ENCODE measurements at regions not wholly inside any gene's neighbourhood (a gene's known extent, or its start where the extent isn't known, plus 50 kb on each side); places are given as distances from the start of the nearest gene placed in this dataset.

GRCh38 chr13:107296804-107297203 is 728.9 kb upstream of the ARGLU1 start:
- H3K4me1 ChIP-seq (ENCODE audit: control insufficient read depth, insufficient read depth, low read length) = no peaks in the 10 kb centered on the region
- H3K9me3 ChIP-seq (ENCODE audit: control insufficient read depth, insufficient read depth, low read depth, low read length) = no peaks in the 10 kb centered on the region
- TF ChIP-seq ZNF670 (tag by site-specific recombination; IDR thresholded peaks at IDR 0.05; ENCODE audit: low read depth) = no peak
- TF ChIP-seq ZNF175 (tag by site-specific recombination; IDR thresholded peaks at IDR 0.05) = no peak
- no peak for TF ChIP-seq ZNF624 (tag by site-specific recombination; IDR thresholded peaks at IDR 0.05)
- no peak for TF ChIP-seq ZNF335 (tag by site-specific recombination; conservative IDR thresholded peaks at IDR 0.05)
- TF ChIP-seq GLIS2 (tag by site-specific recombination; IDR thresholded peaks at IDR 0.05) = no peak
- TF ChIP-seq BCL6B (tag by site-specific recombination; IDR thresholded peaks at IDR 0.05) = no peak
- TF ChIP-seq ZNF16 (tag by site-specific recombination; IDR thresholded peaks at IDR 0.05; ENCODE audit: low read depth) = no peak
- no peak for TF ChIP-seq WT1 (tag by site-specific recombination; IDR thresholded peaks at IDR 0.05)
- H3K36me3 ChIP-seq (ENCODE audit: control insufficient read depth in 2 of 2, insufficient read depth in 1 of 2, low read length in 2 of 2) = no peaks in the 10 kb centered on the region
- POLR2A ChIA-PET = no interaction called here
- no peak overlapping the region for H3K27ac ChIP-seq (ENCODE audit: extremely low read depth, low read depth, low read length)
- no peak overlapping the region for H3K4me3 ChIP-seq (ENCODE audit: low read depth, low read length)
- CTCF ChIA-PET = no interaction called here

DNA sequence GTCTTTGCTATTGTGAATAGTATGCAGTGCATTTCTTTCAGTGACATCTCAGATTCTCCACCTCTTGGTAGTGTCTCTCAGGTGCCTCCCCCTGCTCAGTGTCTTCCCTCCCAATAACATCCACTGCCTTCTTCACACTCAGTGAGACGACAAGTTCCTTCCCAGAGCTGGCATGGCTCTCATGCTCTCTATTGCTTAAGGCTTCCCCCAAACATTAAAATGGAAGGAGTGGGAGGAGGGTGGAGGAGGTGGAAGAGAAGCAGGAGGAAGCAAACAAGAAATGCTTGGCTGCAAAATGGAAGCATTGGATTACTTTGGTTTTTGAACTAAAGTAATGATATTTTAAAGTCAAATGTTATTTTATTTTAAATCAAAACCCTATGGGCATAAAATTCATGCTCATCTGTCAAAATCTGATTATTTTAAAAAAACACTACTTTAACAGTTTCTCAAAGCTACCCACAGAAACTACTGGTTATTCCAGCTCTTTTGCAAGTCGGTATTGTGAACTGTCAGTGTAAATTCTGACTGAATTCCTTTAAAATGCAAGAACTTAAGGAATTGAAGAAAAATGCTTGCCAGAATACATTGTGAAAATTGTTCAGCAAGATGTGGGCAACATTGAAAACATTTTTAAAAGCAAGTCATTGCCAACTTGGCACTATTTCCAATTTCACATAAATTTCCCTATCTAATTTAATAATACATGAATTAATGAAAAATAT is 727.6 kb upstream of the ARGLU1 start:
- POLR2A ChIA-PET = no interaction called here
- no peaks in the 10 kb centered on the region for H3K4me1 ChIP-seq (ENCODE audit: control insufficient read depth, insufficient read depth, low read length)
- H3K4me3 ChIP-seq (ENCODE audit: low read depth, low read length) = no peak overlapping the region
- TF ChIP-seq ZNF792 (tag by site-specific recombination; IDR thresholded peaks at IDR 0.05) (no peak), KLF8 (tag by site-specific recombination; IDR thresholded peaks at IDR 0.05) (no peak), ZNF146 (tag by site-specific recombination; IDR thresholded peaks at IDR 0.05) (no peak)
- no peaks in the 10 kb centered on the region for H3K9me3 ChIP-seq (ENCODE audit: control insufficient read depth, insufficient read depth, low read depth, low read length)
- no peak overlapping the region for H3K27ac ChIP-seq (ENCODE audit: extremely low read depth, low read depth, low read length)
- H3K36me3 ChIP-seq (ENCODE audit: control insufficient read depth in 2 of 2, insufficient read depth in 1 of 2, low read length in 2 of 2) = no peaks in the 10 kb centered on the region
- CTCF ChIA-PET = no interaction called here

GRCh38 chr13:107293924-107294323 is 726.0 kb upstream of the ARGLU1 start:
- CTCF ChIA-PET = no interaction called here
- no peak overlapping the region for H3K27ac ChIP-seq (ENCODE audit: extremely low read depth, low read depth, low read length)
- POLR2A ChIA-PET = no interaction called here
- TF ChIP-seq, protein P1, sequence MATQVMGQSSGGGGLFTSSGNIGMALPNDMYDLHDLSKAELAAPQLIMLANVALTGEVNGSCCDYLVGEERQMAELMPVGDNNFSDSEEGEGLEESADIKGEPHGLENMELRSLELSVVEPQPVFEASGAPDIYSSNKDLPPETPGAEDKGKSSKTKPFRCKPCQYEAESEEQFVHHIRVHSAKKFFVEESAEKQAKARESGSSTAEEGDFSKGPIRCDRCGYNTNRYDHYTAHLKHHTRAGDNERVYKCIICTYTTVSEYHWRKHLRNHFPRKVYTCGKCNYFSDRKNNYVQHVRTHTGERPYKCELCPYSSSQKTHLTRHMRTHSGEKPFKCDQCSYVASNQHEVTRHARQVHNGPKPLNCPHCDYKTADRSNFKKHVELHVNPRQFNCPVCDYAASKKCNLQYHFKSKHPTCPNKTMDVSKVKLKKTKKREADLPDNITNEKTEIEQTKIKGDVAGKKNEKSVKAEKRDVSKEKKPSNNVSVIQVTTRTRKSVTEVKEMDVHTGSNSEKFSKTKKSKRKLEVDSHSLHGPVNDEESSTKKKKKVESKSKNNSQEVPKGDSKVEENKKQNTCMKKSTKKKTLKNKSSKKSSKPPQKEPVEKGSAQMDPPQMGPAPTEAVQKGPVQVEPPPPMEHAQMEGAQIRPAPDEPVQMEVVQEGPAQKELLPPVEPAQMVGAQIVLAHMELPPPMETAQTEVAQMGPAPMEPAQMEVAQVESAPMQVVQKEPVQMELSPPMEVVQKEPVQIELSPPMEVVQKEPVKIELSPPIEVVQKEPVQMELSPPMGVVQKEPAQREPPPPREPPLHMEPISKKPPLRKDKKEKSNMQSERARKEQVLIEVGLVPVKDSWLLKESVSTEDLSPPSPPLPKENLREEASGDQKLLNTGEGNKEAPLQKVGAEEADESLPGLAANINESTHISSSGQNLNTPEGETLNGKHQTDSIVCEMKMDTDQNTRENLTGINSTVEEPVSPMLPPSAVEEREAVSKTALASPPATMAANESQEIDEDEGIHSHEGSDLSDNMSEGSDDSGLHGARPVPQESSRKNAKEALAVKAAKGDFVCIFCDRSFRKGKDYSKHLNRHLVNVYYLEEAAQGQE (tag by site-specific recombination; IDR thresholded peaks at IDR 0.05) = no peak
- TF ChIP-seq ZNF404 (tag by site-specific recombination; IDR thresholded peaks at IDR 0.05) = no peak
- TF ChIP-seq, protein P2, sequence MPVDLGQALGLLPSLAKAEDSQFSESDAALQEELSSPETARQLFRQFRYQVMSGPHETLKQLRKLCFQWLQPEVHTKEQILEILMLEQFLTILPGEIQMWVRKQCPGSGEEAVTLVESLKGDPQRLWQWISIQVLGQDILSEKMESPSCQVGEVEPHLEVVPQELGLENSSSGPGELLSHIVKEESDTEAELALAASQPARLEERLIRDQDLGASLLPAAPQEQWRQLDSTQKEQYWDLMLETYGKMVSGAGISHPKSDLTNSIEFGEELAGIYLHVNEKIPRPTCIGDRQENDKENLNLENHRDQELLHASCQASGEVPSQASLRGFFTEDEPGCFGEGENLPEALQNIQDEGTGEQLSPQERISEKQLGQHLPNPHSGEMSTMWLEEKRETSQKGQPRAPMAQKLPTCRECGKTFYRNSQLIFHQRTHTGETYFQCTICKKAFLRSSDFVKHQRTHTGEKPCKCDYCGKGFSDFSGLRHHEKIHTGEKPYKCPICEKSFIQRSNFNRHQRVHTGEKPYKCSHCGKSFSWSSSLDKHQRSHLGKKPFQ (tag by site-specific recombination; IDR thresholded peaks at IDR 0.05) = no peak
- TF ChIP-seq, protein P3, sequence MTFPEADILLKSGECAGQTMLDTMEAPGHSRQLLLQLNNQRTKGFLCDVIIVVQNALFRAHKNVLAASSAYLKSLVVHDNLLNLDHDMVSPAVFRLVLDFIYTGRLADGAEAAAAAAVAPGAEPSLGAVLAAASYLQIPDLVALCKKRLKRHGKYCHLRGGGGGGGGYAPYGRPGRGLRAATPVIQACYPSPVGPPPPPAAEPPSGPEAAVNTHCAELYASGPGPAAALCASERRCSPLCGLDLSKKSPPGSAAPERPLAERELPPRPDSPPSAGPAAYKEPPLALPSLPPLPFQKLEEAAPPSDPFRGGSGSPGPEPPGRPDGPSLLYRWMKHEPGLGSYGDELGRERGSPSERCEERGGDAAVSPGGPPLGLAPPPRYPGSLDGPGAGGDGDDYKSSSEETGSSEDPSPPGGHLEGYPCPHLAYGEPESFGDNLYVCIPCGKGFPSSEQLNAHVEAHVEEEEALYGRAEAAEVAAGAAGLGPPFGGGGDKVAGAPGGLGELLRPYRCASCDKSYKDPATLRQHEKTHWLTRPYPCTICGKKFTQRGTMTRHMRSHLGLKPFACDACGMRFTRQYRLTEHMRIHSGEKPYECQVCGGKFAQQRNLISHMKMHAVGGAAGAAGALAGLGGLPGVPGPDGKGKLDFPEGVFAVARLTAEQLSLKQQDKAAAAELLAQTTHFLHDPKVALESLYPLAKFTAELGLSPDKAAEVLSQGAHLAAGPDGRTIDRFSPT (tag by site-specific recombination; IDR thresholded peaks at IDR 0.05) = no peak
- no peak for TF ChIP-seq HOXA7 (CRISPR knock-in tag; IDR thresholded peaks at IDR 0.05; ENCODE audit: borderline replicate concordance)
- TF ChIP-seq IKZF3 (tag by site-specific recombination; IDR thresholded peaks at IDR 0.05) = no peak
- TF ChIP-seq PRDM4 (tag by site-specific recombination; IDR thresholded peaks at IDR 0.05) = no peak
- no peak for TF ChIP-seq ZBTB48 (tag by site-specific recombination; IDR thresholded peaks at IDR 0.05)
- no peak for TF ChIP-seq ZNF214 (tag by site-specific recombination; IDR thresholded peaks at IDR 0.05; ENCODE audit: borderline replicate concordance)

More at GRCh38 chr13:107293924-107294323, 726.0 kb upstream of the ARGLU1 start:
- Histone ChIP-seq H3K36me3 (ENCODE audit: control insufficient read depth in 2 of 2, insufficient read depth in 1 of 2, low read length in 2 of 2) (no peaks in the 10 kb centered on the region), H3K9me3 (ENCODE audit: control insufficient read depth, insufficient read depth, low read depth, low read length) (no peaks in the 10 kb centered on the region), H3K4me1 (ENCODE audit: control insufficient read depth, insufficient read depth, low read length) (no peaks in the 10 kb centered on the region), H3K4me3 (ENCODE audit: low read depth, low read length) (no peak overlapping the region)
